Transverse colon (tissue), 4 donors: ENCODE measurements at regions not wholly inside any gene's neighbourhood (a gene's known extent, or its start where the extent isn't known, plus 50 kb on each side); places are given as distances from the start of the nearest gene placed in this dataset.
A peak's percentile ranks its signal among the peaks of the same experiment; 100 is the strongest.

Experiments used
- DNase-seq: peaks from one replicate; pipeline ENCODE4 v3.0.0-alpha.2; 2019
- H3K27ac ChIP-seq, 4 donors: fragments of 200-600 bp; sonication (generic); 2 replicates each; pipeline ENCODE4 v1.5.1; 2016 to 2018; ENCODE audit warnings: inconsistent platforms in 4 of 4
- H3K27me3 ChIP-seq: fragments of 200-600 bp; sonication (generic); 2 replicates; pipeline ENCODE4 v1.5.1; 2017; ENCODE audit warnings: inconsistent platforms
- H3K36me3 ChIP-seq, 4 donors: fragments of 200-600 bp; sonication (generic); 2 replicates each; pipeline ENCODE4 v1.5.1; 2017 to 2019; ENCODE audit warnings: inconsistent platforms in 4 of 4
- H3K4me1 ChIP-seq, 4 donors: fragments of 200-600 bp; sonication (generic); 2 replicates each; pipeline ENCODE4 v1.5.1; 2017 to 2020; ENCODE audit warnings: inconsistent platforms in 4 of 4
- H3K4me3 ChIP-seq, 4 donors: fragments of 200-600 bp; sonication (generic); 1 replicate in 1 of 4; 2 replicates in 3 of 4; pipeline versions ENCODE4 v1.5.1 to v1.6.1; 2017 to 2019; ENCODE audit warnings: inconsistent platforms in 4 of 4
- H3K9me3 ChIP-seq, 2 donors: fragments of 200-600 bp; sonication (generic); 2 replicates each; pipeline ENCODE4 v1.5.1; 2017 to 2019; ENCODE audit warnings: inconsistent platforms in 2 of 2
- EP300 ChIP-seq: sonication (generic); formaldehyde crosslinking; IDR thresholded peaks from one replicate; pipeline ENCODE4 v1.6.1; 2017; ENCODE audit warnings: antibody characterized with exemption, low read depth
- POLR2A ChIP-seq: fragments of 450-650 bp; IDR thresholded peaks from one replicate; pipeline ENCODE4 v1.6.1; 2016; ENCODE audit warnings: antibody characterized with exemption, mild to moderate bottlenecking, moderate library complexity
- POLR2AphosphoS5 ChIP-seq, 3 donors: sonication (generic); formaldehyde crosslinking; IDR thresholded peaks; one replicate each; pipeline ENCODE4 v1.6.1; 2016; ENCODE audit warnings: antibody characterized with exemption in 3 of 3
- WGBS, 2 donors: methylation state at CpG; one replicate each; pipeline ENCODE4 v1.1.5; 2018; ENCODE audit warnings: low coverage in 1 of 2; 5-methylcytosine and 5-hydroxymethylcytosine counted together
- in situ Hi-C, 4 donors: fragments of 200-750 bp; cut with MboI; loops; one replicate each; pipeline versions ENCODE4 v1.15.0 to v1.15.1; 2017; ENCODE audit warnings: low sequenced_read_pairs in 3 of 4, low pct_ligation_motif_present in 1 of 4, low pct_unique_long_range_greater_than_20kb in 1 of 4
- intact Hi-C: fragments of 100-400 bp; cut with DNase I; formaldehyde crosslinking; loops from one replicate; pipeline ENCODE4 v1.15.1; 2023; ENCODE audit warnings: low total_unique reads
- TF ChIP-seq, protein P1 (sequence below), 5 experiments: fragments of 200-600 bp in 3 of 5; fragments of 450-650 bp in 2 of 5; sonication (generic) in 3 of 5; IDR thresholded peaks; 1 replicate in 2 of 5; 2 replicates in 3 of 5; pipeline ENCODE4 v1.5.1; 2016 to 2017; ENCODE audit warnings: antibody characterized with exemption in 5 of 5, inconsistent platforms in 3 of 5, mild to moderate bottlenecking in 2 of 5, moderate library complexity in 1 of 5

DNA sequence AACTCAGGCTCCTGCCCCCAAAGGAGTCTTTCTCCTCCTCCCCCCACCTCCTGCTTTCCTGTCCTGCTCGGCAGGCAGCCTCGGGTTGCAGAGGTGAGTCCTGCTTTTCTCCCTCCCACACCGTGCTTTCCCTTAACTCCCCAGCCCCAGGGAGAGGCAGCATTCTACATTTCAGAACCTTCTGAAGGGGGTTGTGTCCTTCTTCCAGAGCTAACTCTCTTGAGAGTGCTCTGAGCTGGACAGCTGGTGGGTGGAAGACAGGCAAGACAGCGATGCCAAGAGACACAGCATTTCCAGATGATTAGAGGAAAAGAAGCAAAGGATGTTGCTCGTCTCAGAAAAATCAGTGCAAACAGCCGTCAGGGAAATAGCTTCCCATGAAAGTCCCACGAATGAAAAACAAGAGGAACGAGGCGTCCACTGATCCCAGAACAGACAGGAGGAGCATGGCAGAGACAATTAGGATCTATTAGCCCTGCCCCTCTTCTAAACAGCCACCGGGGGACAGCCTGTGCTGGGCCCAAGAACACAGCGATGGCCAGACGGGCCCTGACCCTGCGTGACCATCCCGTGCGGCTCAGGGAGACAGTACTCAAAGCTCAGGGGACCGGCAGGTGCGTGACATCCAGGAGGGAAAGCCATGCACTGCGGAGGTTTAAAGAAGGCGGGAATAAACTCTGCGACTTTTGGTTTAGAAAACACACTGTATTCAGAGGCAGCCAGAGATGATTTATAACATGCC, 216.5 kb upstream of the RTL1 start:
- peak overlapping the region in 1 of 4 donors; percentile 27 for H3K4me3 ChIP-seq
- DNase-seq: no peak

DNA sequence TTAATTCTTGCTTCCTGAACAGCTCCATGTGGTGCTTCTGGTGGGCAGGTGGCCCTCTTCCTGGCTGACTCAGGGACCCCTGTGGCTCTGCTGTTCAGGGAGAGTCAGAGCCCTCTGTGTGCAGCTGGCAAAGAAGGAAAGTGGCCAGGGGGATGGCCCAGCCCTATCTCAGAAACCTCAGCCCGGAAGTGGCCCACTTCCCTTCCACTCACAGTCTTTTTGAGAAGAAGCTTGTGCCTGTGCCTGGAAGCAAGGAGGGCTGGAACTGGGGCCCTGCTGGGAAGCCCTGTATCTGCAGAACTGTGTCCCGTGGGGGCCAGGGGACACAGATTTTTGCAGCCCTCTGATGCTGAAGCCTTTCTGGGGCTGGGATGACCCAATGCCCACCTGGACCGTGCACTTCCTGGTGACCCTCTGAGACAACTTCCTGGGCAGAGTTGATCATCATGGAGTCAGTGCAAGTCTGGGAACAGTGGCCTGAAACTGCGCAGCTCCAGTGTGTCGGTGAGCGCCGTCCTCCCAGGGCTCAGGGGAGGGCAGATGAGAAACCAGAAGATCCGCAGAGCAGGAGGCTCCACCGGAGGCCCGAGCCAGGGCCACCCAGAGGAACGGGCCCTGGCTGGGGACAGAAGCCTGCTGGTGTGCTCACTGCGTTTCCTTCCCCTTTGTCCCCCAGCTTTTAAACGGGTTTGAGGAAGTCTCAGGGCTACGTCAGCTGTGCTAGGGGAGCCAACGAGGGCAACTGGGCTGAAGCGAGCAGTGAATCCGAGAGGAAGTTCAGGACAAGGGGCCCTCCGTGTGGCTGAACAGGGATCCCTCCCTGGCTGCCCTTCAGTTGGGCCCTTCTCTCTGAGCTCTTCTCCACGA, 217.4 kb upstream of the RTL1 start:
- Histone ChIP-seq H3K4me3 (peak overlapping the region in 1 of 4 donors; percentile 27), H3K27ac (peak overlapping the region; percentile 23 to 65 (median 38)), H3K9me3 (no peaks in the 10 kb centered on the region), H3K36me3 (no peaks in the 10 kb centered on the region), H3K27me3 (no peaks in the 10 kb centered on the region), H3K4me1 (peaks cover 0 to 5% (median 0%) of the 10 kb centered on the region in 4 donors)
- TF ChIP-seq POLR2A (peak; percentile 28), POLR2AphosphoS5 (IDR thresholded peaks at IDR 0.05) (no peak)
- DNase-seq: peak; percentile 37
- intact Hi-C loops (no loop called here), in situ Hi-C loops (no loop called here)
- 54 to 55% methylated on average over 4 to 12 of the region's 19 CpGs for WGBS, 2 donors

More for the DNA sequence above, 216.5 kb upstream of the RTL1 start:
- intact Hi-C loops: no loop called here
- WGBS, 2 donors: 58 to 61% methylated on average over 8 to 20 of the region's 20 CpGs
- TF ChIP-seq EP300 (no peak), POLR2A (no peak), POLR2AphosphoS5 (IDR thresholded peaks at IDR 0.05) (no peak)
- TF ChIP-seq, protein P1, sequence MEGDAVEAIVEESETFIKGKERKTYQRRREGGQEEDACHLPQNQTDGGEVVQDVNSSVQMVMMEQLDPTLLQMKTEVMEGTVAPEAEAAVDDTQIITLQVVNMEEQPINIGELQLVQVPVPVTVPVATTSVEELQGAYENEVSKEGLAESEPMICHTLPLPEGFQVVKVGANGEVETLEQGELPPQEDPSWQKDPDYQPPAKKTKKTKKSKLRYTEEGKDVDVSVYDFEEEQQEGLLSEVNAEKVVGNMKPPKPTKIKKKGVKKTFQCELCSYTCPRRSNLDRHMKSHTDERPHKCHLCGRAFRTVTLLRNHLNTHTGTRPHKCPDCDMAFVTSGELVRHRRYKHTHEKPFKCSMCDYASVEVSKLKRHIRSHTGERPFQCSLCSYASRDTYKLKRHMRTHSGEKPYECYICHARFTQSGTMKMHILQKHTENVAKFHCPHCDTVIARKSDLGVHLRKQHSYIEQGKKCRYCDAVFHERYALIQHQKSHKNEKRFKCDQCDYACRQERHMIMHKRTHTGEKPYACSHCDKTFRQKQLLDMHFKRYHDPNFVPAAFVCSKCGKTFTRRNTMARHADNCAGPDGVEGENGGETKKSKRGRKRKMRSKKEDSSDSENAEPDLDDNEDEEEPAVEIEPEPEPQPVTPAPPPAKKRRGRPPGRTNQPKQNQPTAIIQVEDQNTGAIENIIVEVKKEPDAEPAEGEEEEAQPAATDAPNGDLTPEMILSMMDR (IDR thresholded peaks at IDR 0.05): no peak
- H3K27me3 ChIP-seq: no peaks in the 10 kb centered on the region
- H3K27ac ChIP-seq: peak overlapping the region in 1 of 4 donors; percentile 49
- H3K9me3 ChIP-seq: no peaks in the 10 kb centered on the region
- no peaks in the 10 kb centered on the region for H3K36me3 ChIP-seq
- peaks cover 0 to 5% (median 0%) of the 10 kb centered on the region in 4 donors for H3K4me1 ChIP-seq
- in situ Hi-C loops: no loop called here

DNA sequence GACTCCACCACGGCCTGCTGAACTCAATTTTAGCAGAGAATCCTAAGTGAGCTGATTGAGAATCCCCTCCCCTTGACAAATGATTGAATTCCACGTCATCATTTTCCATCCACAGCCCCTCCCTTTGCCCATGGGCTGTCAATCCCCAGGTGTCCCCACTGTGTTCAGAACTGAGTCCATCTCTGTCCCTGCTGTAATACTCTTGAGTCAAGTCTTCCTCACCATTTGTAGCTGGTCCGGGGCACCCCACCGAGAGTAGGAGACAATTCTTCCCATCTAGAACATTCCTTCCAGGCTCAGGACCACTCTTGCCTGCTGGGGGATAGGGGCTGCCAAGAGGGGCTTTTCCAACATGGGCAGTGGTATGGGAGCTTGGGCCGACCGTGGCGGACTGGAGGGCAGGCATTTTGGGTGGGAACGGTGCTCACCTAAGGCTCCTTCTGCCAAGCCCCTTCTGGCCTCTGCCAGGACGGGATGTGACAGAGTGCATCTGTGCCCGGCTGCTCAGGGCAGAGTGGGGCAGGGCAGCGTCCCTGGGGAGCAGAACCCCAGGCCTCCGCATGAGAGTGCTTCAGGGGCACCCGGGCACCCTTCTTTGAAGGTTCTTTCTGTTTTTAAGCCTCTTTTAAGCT, 218.1 kb upstream of the RTL1 start:
- Histone ChIP-seq H3K27ac (peak overlapping the region in 1 of 4 donors; percentile 65), H3K4me3 (no peak overlapping the region), H3K36me3 (no peaks in the 10 kb centered on the region), H3K9me3 (no peaks in the 10 kb centered on the region), H3K27me3 (no peaks in the 10 kb centered on the region), H3K4me1 (peaks cover 0 to 5% (median 0%) of the 10 kb centered on the region in 4 donors)
- WGBS, 2 donors: 20 to 74% methylated on average over 1 to 13 of the region's 13 CpGs
- intact Hi-C loops: no loop called here
- no peak for DNase-seq
- TF ChIP-seq EP300 (no peak), POLR2AphosphoS5 (IDR thresholded peaks at IDR 0.05) (no peak), POLR2A (no peak)
- TF ChIP-seq, protein P1 (IDR thresholded peaks at IDR 0.05): no peak
- in situ Hi-C loops: no loop called here

DNA sequence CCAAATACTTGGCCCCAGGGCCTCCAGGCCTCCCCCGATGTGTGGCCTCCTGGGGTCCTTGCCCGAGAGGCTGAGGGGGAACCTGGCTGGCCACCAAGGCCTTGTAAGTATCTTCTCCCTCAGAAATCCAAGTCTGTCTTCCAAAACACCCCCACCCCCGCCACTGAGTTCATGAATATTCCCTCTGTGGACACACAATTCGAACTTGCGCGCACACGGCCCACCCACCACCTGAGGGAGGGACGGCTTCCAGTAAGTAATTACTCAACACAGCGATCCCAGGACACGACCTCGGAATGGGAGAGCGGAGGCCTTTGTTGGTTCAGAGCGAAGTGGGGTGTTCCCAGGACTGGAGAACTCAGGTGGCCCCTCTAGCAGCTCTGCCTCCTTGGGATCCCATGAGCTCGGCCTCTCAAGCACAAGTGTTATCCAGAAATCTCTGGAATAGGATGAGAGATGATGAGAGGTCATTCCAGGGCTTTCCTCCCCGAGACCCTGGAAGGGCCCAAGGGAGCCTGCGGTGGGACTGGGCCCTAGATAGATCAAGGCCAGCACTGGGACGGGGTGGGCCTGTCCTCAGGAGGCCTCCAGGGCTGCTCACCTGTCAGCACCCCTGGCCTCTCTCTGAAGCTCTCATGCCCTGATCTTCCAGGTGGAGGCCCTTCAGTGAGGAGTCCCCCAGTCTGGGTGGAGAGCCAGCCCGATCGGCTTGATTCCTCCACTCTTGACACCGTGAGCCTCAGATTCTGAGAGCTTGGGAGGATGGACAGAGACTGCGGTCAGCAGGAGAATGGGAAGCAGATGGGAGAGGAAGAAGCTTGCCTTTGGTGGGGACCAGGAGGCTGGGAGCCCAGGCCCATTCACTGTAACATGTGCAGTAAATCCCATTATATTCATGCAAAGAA, 219.0 kb upstream of the RTL1 start:
- no peaks in the 10 kb centered on the region for H3K36me3 ChIP-seq
- TF ChIP-seq EP300 (no peak), POLR2AphosphoS5 (IDR thresholded peaks at IDR 0.05) (no peak), POLR2A (no peak)
- TF ChIP-seq, protein P1 (IDR thresholded peaks at IDR 0.05): no peak
- peaks cover 0 to 5% (median 0%) of the 10 kb centered on the region in 4 donors for H3K4me1 ChIP-seq
- in situ Hi-C loops: no loop called here
- DNase-seq: no peak
- no peak overlapping the region for H3K27ac ChIP-seq
- H3K9me3 ChIP-seq: no peaks in the 10 kb centered on the region
- 91% methylated on average over 20 of the region's 21 CpGs; no CpG with 5 or more reads in 1 of the 2 donors for WGBS, 2 donors
- no peak overlapping the region for H3K4me3 ChIP-seq
- intact Hi-C loops: no loop called here
- no peaks in the 10 kb centered on the region for H3K27me3 ChIP-seq
